Endothelial cell of umbilical vein (primary cell): ENCODE measurements at regions not wholly inside any gene's neighbourhood (a gene's known extent, or its start where the extent isn't known, plus 50 kb on each side); places are given as distances from the start of the nearest gene placed in this dataset.

Source experiments
- TF ChIP-seq, protein P1 (sequence below), 2 donors: IDR thresholded peaks; 1 replicate in 1 of 2; 2 replicates in 1 of 2; pipeline ENCODE4 v1.5.1; 2011; ENCODE audit warnings: low read length in 2 of 2, mild to moderate bottlenecking in 2 of 2, moderate library complexity in 2 of 2, control low read depth in 1 of 2, inconsistent platforms in 1 of 2, low read depth in 1 of 2; ENCODE audit not compliant: insufficient read depth in 1 of 2; ENCODE audit errors: extremely low read depth in 1 of 2
- TF ChIP-seq, protein P2 (sequence below): IDR thresholded peaks from 2 replicates; pipeline ENCODE4 v1.6.1; 2011; ENCODE audit not compliant: insufficient read depth, insufficient read length

DNA sequence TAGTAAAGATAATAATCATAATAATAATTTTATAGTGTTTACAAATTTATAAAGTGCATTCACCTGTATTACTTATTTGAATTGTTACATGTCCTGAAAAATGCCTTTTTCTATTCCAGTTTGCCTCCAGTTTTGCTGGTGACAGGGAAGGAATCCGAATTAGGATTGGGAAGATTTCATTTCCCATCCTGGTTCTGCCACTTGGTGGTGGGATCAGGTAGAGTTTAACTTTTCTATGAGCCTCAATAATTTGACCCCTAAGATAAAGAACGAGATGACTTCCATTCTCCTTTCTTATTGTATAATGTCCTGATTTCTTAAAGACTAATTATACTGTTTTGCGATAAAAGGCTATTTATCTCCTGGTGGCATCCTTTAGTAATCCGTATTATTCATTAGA is 1090.9 kb downstream of the RAPGEF2 start:
- TF ChIP-seq, protein P1, sequence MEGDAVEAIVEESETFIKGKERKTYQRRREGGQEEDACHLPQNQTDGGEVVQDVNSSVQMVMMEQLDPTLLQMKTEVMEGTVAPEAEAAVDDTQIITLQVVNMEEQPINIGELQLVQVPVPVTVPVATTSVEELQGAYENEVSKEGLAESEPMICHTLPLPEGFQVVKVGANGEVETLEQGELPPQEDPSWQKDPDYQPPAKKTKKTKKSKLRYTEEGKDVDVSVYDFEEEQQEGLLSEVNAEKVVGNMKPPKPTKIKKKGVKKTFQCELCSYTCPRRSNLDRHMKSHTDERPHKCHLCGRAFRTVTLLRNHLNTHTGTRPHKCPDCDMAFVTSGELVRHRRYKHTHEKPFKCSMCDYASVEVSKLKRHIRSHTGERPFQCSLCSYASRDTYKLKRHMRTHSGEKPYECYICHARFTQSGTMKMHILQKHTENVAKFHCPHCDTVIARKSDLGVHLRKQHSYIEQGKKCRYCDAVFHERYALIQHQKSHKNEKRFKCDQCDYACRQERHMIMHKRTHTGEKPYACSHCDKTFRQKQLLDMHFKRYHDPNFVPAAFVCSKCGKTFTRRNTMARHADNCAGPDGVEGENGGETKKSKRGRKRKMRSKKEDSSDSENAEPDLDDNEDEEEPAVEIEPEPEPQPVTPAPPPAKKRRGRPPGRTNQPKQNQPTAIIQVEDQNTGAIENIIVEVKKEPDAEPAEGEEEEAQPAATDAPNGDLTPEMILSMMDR (IDR thresholded peaks at IDR 0.05; ENCODE audit: extremely low read depth in 1 of 2, insufficient read depth in 1 of 2, low read depth in 1 of 2, low read length in 2 of 2): no peak
- TF ChIP-seq, protein P2, sequence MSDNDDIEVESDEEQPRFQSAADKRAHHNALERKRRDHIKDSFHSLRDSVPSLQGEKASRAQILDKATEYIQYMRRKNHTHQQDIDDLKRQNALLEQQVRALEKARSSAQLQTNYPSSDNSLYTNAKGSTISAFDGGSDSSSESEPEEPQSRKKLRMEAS: no peak
